Caco-2 (cell line): ENCODE measurements at regions not wholly inside any gene's neighbourhood (a gene's known extent, or its start where the extent isn't known, plus 50 kb on each side); places are given as distances from the start of the nearest gene placed in this dataset.

Experiments
- BruUV-seq: library from RNA; stranded (reverse); fragments of 400-500 nt; replicated peaks from 2 replicates; lab custom pipeline; 2021; lab: Mats Ljungman, UMichigan
- CTCF ChIA-PET: fragments of 300-600 bp; sonication (Branson Sonifier 250); formaldehyde crosslinking; loops from one replicate; lab custom pipeline; 2022; ENCODE audit warnings: antibody characterized with exemption; lab: Charles Lee
- POLR2A ChIA-PET: fragments of 300-600 bp; sonication (Branson Sonifier 250); formaldehyde crosslinking; loops from one replicate; lab custom pipeline; 2022; ENCODE audit warnings: antibody characterized with exemption; lab: Charles Lee
- DNase-seq, 2 experiments: peaks; one replicate each; pipeline versions ENCODE4 v3.0.0 to v3.0.0-alpha.2; 2020 to 2022
- H3K27me3 ChIP-seq: replicated peaks from 2 replicates; pipeline ENCODE4 v1.6.0; 2011; ENCODE audit warnings: low read length; ENCODE audit not compliant: control insufficient read depth, insufficient read depth
- H3K36me3 ChIP-seq: 2 replicates; pipeline ENCODE4 v1.5.1; 2011; ENCODE audit warnings: low read length; ENCODE audit not compliant: control insufficient read depth, insufficient read depth
- H3K4me1 ChIP-seq: fragments of 250-450 bp; sonication (Bioruptor Pico); 2 replicates; pipeline ENCODE4 v1.5.1; 2020; ENCODE audit warnings: mild to moderate bottlenecking
- H3K4me3 ChIP-seq: 2 replicates; pipeline ENCODE4 v1.5.1; 2011; ENCODE audit warnings: low read depth, mild to moderate bottlenecking, control low read depth, low read length
- H3K9me3 ChIP-seq: fragments of 250-450 bp; sonication (Bioruptor Pico); 2 replicates; pipeline ENCODE4 v1.5.1; 2020; ENCODE audit warnings: mild to moderate bottlenecking, moderate library complexity
- H3K27ac Mint-ChIP-seq: one replicate; pipeline ENCODE4 v1.8.0; 2022; ENCODE audit warnings: mixed read lengths; ENCODE audit not compliant: unreplicated experiment
- H3K27me3 Mint-ChIP-seq: one replicate; pipeline ENCODE4 v1.8.0; 2022; ENCODE audit warnings: mixed read lengths; ENCODE audit not compliant: insufficient read depth, unreplicated experiment
- H3K36me3 Mint-ChIP-seq: one replicate; pipeline ENCODE4 v1.8.0; 2022; ENCODE audit warnings: mild to moderate bottlenecking, mixed read lengths; ENCODE audit not compliant: insufficient read depth, unreplicated experiment
- H3K4me1 Mint-ChIP-seq: one replicate; pipeline ENCODE4 v1.8.0; 2022; ENCODE audit warnings: low read depth, mixed read lengths; ENCODE audit not compliant: unreplicated experiment
- H3K4me3 Mint-ChIP-seq: one replicate; pipeline ENCODE4 v1.8.0; 2022; ENCODE audit warnings: mild to moderate bottlenecking, moderate library complexity, mixed read lengths; ENCODE audit not compliant: unreplicated experiment
- H3K9me3 Mint-ChIP-seq: one replicate; pipeline ENCODE4 v1.8.0; 2022; ENCODE audit warnings: mixed read lengths; ENCODE audit not compliant: unreplicated experiment
- intact Hi-C: fragments of 100-400 bp; cut with micrococcal nuclease; formaldehyde crosslinking; loops from one replicate; pipeline ENCODE4 v1.10.0; 2022; ENCODE audit not compliant: unreplicated experiment
- TF ChIP-seq, protein P1 (sequence below), 2 experiments: fragments of 200-600 bp in 1 of 2; IDR thresholded peaks; 1 replicate in 1 of 2; 2 replicates in 1 of 2; pipeline versions ENCODE4 v1.5.1 to v1.8.0; 2011 to 2022; ENCODE audit warnings: antibody characterized with exemption in 1 of 2, control low read depth in 1 of 2, inconsistent platforms in 1 of 2, low read depth in 1 of 2, low read length in 1 of 2, mild to moderate bottlenecking in 1 of 2, moderate library complexity in 1 of 2; ENCODE audit not compliant: insufficient read depth in 1 of 2, severe bottlenecking in 1 of 2, unreplicated experiment in 1 of 2

DNA sequence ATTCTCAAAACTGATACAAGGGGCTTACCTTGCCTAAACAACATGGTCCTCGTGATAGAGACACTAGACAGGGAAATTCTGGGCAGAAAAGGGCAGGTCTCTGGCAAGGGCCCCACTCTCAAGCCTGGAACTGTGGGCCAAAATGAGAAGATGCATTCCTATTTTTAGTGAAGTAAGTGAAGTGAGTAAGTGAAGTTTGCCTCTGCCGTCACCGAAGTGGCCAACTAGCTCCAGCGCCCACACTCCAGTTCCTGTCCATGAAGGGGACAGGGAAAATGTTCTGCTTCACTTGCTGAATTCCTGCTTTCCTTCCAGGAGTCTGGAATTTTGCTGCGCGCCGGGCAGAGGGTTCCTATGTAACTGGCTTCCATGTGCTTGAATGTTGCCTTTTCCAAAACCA lies 1035.6 kb upstream of the TMEM132C start:
- Histone ChIP-seq H3K4me1 (no peaks in the 10 kb centered on the region), H3K27me3 (no peaks in the 10 kb centered on the region), H3K36me3 (no peaks in the 10 kb centered on the region), H3K4me3 (no peak overlapping the region), H3K9me3 (no peaks in the 10 kb centered on the region)
- Mint-ChIP-seq H3K27ac (no peak overlapping the region), H3K36me3 (no peaks in the 10 kb centered on the region), H3K4me1 (no peaks in the 10 kb centered on the region), H3K9me3 (no peaks in the 10 kb centered on the region), H3K4me3 (no peak overlapping the region), H3K27me3 (no peaks in the 10 kb centered on the region)
- intact Hi-C loops: no loop called here
- TF ChIP-seq, protein P1, sequence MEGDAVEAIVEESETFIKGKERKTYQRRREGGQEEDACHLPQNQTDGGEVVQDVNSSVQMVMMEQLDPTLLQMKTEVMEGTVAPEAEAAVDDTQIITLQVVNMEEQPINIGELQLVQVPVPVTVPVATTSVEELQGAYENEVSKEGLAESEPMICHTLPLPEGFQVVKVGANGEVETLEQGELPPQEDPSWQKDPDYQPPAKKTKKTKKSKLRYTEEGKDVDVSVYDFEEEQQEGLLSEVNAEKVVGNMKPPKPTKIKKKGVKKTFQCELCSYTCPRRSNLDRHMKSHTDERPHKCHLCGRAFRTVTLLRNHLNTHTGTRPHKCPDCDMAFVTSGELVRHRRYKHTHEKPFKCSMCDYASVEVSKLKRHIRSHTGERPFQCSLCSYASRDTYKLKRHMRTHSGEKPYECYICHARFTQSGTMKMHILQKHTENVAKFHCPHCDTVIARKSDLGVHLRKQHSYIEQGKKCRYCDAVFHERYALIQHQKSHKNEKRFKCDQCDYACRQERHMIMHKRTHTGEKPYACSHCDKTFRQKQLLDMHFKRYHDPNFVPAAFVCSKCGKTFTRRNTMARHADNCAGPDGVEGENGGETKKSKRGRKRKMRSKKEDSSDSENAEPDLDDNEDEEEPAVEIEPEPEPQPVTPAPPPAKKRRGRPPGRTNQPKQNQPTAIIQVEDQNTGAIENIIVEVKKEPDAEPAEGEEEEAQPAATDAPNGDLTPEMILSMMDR (IDR thresholded peaks at IDR 0.05; ENCODE audit: insufficient read depth in 1 of 2, low read depth in 1 of 2, low read length in 1 of 2, severe bottlenecking in 1 of 2, unreplicated experiment in 1 of 2): no peak
- DNase-seq: no peak
- no TSS peak for BruUV-seq
- ChIA-PET POLR2A (no interaction called here), CTCF (no interaction called here)

GRCh38 chr12:127233016-127233415 lies 1034.0 kb upstream of the TMEM132C start:
- Histone ChIP-seq H3K9me3 (no peaks in the 10 kb centered on the region), H3K27me3 (no peaks in the 10 kb centered on the region), H3K4me1 (no peaks in the 10 kb centered on the region), H3K36me3 (no peaks in the 10 kb centered on the region), H3K4me3 (no peak overlapping the region)
- H3K4me3 Mint-ChIP-seq: no peak overlapping the region
- no peaks in the 10 kb centered on the region for H3K36me3 Mint-ChIP-seq
- CTCF ChIA-PET: no interaction called here
- POLR2A ChIA-PET: no interaction called here
- H3K9me3 Mint-ChIP-seq: no peaks in the 10 kb centered on the region
- H3K27me3 Mint-ChIP-seq: no peaks in the 10 kb centered on the region
- intact Hi-C loops: no loop called here
- no peak for DNase-seq
- TF ChIP-seq, protein P1 (IDR thresholded peaks at IDR 0.05; ENCODE audit: insufficient read depth in 1 of 2, low read depth in 1 of 2, low read length in 1 of 2, severe bottlenecking in 1 of 2, unreplicated experiment in 1 of 2): no peak
- no peak overlapping the region for H3K27ac Mint-ChIP-seq
- no TSS peak for BruUV-seq
- no peaks in the 10 kb centered on the region for H3K4me1 Mint-ChIP-seq

DNA sequence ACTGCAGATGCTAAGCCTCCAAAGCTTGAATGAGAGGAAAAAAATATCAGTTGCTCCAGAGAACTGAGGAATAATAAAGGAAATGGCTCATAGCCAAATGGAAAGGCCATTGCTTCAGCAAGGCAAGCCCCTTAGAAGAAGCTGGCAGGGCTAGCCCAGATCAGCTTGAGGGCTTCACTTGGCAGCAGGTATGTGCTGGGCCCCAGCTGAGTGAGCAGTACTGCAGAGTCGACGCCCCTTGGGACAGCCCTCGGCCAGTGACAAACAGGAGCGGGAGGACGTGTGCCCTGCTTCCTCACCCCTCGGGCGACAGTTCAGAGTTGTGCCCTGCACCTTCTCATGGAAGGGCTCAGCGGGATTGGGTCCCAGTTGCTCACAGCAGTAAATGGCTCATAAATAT lies 1031.2 kb upstream of the TMEM132C start:
- no peaks in the 10 kb centered on the region for H3K4me1 ChIP-seq
- no peaks in the 10 kb centered on the region for H3K36me3 ChIP-seq
- DNase-seq: no peak
- Mint-ChIP-seq H3K27ac (no peak overlapping the region), H3K36me3 (no peaks in the 10 kb centered on the region), H3K9me3 (no peaks in the 10 kb centered on the region), H3K4me1 (no peaks in the 10 kb centered on the region), H3K27me3 (no peaks in the 10 kb centered on the region), H3K4me3 (no peak overlapping the region)
- ChIA-PET POLR2A (no interaction called here), CTCF (no interaction called here)
- TF ChIP-seq, protein P1 (IDR thresholded peaks at IDR 0.05; ENCODE audit: insufficient read depth in 1 of 2, low read depth in 1 of 2, low read length in 1 of 2, severe bottlenecking in 1 of 2, unreplicated experiment in 1 of 2): no peak
- intact Hi-C loops: no loop called here
- no peak overlapping the region for H3K4me3 ChIP-seq
- no peaks in the 10 kb centered on the region for H3K27me3 ChIP-seq
- no peaks in the 10 kb centered on the region for H3K9me3 ChIP-seq
- BruUV-seq: no TSS peak
